NB4 (cell line): ENCODE measurements at regions not wholly inside any gene's neighbourhood (a gene's known extent, or its start where the extent isn't known, plus 50 kb on each side); places are given as distances from the start of the nearest gene placed in this dataset.

Source experiments
- MYC ChIP-seq: IDR thresholded peaks from 2 replicates; pipeline ENCODE4 v1.6.1; 2011; ENCODE audit warnings: low read depth, low read length
- POLR2A ChIP-seq: IDR thresholded peaks from 2 replicates; pipeline ENCODE4 v1.6.1; 2011; ENCODE audit warnings: mild to moderate bottlenecking; ENCODE audit not compliant: insufficient read length; ENCODE audit errors: extremely low read depth
- TF ChIP-seq, protein P1 (sequence below): IDR thresholded peaks from 2 replicates; pipeline ENCODE4 v1.6.1; 2011; ENCODE audit warnings: low read depth, low read length
- TF ChIP-seq, protein P2 (sequence below): IDR thresholded peaks from one replicate; pipeline ENCODE4 v1.5.1; 2012; ENCODE audit warnings: low read depth, low read length

DNA sequence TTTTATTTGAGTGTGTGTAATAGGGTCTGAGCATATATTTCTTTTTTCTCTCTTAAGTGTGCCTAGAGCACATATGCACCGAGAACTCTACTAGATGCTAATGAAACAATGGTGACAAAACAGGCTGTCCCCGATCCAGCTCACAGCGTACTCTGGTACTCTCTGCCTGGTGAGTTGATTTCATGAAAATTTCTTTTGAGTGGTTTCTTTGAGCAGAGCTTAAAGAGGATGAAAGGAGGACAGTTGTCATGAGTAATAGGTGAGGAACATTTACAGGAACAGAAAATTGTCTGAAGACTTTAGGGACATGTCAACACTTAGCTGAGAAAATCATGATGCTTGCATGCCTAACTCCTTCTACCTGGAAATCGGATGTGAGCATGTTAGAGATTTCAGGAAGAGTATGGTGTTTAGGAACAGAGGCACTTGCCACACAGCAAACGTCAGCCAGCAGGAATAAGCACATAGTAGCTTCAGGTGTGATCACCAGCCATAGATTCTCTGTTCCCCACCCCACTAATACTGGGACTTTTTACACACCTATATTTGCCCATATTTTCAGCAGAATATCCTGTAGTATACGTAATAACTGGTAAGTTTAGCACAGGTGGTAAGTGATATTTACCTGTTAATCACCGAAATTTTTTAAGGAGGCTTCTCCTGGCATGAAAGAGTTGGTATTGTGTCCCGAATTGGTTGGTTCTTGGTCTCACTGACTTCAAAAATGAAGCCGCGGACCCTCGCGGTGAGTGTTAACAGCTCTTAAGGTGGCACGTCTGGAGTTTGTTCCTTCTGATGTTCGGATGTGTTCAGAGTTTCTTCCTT is 111.1 kb downstream of the ZNF330 start:
- TF ChIP-seq, protein P1, sequence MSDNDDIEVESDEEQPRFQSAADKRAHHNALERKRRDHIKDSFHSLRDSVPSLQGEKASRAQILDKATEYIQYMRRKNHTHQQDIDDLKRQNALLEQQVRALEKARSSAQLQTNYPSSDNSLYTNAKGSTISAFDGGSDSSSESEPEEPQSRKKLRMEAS: no peak
- TF ChIP-seq, protein P2, sequence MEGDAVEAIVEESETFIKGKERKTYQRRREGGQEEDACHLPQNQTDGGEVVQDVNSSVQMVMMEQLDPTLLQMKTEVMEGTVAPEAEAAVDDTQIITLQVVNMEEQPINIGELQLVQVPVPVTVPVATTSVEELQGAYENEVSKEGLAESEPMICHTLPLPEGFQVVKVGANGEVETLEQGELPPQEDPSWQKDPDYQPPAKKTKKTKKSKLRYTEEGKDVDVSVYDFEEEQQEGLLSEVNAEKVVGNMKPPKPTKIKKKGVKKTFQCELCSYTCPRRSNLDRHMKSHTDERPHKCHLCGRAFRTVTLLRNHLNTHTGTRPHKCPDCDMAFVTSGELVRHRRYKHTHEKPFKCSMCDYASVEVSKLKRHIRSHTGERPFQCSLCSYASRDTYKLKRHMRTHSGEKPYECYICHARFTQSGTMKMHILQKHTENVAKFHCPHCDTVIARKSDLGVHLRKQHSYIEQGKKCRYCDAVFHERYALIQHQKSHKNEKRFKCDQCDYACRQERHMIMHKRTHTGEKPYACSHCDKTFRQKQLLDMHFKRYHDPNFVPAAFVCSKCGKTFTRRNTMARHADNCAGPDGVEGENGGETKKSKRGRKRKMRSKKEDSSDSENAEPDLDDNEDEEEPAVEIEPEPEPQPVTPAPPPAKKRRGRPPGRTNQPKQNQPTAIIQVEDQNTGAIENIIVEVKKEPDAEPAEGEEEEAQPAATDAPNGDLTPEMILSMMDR: no peak
- TF ChIP-seq POLR2A (no peak), MYC (no peak)
